ENCODE measurements at regions not wholly inside any gene's neighbourhood (a gene's known extent, or its start where the extent isn't known, plus 50 kb on each side); places are given as distances from the start of the nearest gene placed in this dataset.

GRCh38 chr7:47710201-47710935 lies 128.5 kb upstream of the TNS3 start:
- Histone ChIP-seq H3K36me3 (ENCODE audit: control insufficient read depth, insufficient read depth, low read length) (no peaks in the 10 kb centered on the region), H3K9me3 (ENCODE audit: control insufficient read depth, insufficient read depth, low read depth, low read length) (no peaks in the 10 kb centered on the region), H3K27ac (ENCODE audit: low read depth, low read length) (no peak overlapping the region), H3K4me1 (ENCODE audit: control insufficient read depth, insufficient read depth, low read length) (no peaks in the 10 kb centered on the region; the same call in 1 of the 2 replicates), H3K27me3 (ENCODE audit: control insufficient read depth, insufficient read depth, low read length) (no peaks in the 10 kb centered on the region), H3K9ac (ENCODE audit: low read length) (no peak overlapping the region), H3K4me3 (ENCODE audit: low read depth, low read length) (no peak overlapping the region)

- Histone ChIP-seq H3K9me3 (ENCODE audit: control insufficient read depth, insufficient read depth, low read depth, low read length) (no peaks in the 10 kb centered on the region), H3K27me3 (ENCODE audit: control insufficient read depth, insufficient read depth, low read length) (no peaks in the 10 kb centered on the region), H3K9ac (ENCODE audit: low read length) (no peak overlapping the region), H3K27ac (ENCODE audit: low read depth, low read length) (no peak overlapping the region), H3K4me1 (ENCODE audit: control insufficient read depth, insufficient read depth, low read length) (no peaks in the 10 kb centered on the region; the same call in 1 of the 2 replicates), H3K36me3 (ENCODE audit: control insufficient read depth, insufficient read depth, low read length) (no peaks in the 10 kb centered on the region), H3K4me3 (ENCODE audit: low read depth, low read length) (no peak overlapping the region)
These were observed 127.5 kb upstream of the TNS3 start for GRCh38 chr7:47709451-47709850.

DNA sequence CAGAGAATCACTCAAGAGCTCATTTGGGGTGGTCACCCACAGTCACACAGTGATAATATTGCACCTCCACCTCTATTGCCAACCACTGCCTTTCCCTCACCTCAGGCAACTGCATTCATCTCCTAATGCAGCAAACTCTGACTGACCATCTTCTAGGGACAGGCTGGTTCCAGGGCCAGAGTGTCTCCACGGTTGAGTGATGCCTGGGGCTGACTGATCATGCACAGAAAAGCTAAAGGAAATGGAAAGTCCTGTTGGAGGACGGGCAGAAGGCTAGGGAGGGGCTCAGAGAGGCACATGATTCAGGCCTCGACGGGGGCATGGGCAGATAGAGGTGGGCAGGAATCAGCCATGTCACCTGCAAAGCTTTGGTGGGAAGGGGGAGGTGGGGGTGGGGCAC lies 127.1 kb upstream of the TNS3 start:
- no peak overlapping the region for H3K9ac ChIP-seq (ENCODE audit: low read length)
- no peaks in the 10 kb centered on the region; the same call in 1 of the 2 replicates for H3K4me1 ChIP-seq (ENCODE audit: control insufficient read depth, insufficient read depth, low read length)

DNA sequence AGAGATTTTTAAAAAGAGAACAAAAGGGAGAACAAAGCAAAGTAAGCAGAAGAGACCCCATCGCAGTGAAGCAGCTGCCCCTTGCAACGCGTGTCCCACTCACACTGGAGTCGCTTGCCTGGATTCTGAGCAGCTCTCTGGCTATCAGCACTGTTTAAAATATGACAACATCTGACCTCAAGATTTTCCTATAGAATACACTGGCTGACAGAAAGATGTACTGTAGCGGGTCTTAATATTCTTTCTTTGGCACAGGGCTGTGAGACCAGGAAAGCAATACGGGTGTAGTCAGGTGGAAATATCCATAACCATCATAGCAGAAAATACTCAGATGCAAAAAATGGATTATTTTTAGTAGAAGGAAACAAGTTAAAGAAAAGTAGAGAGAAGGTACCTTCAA lies 125.7 kb upstream of the TNS3 start:
- H3K9ac ChIP-seq (ENCODE audit: low read length), result no peak overlapping the region
- no peaks in the 10 kb centered on the region for H3K27me3 ChIP-seq (ENCODE audit: control insufficient read depth, insufficient read depth, low read length)
- H3K4me1 ChIP-seq (ENCODE audit: control insufficient read depth, insufficient read depth, low read length), result no peaks in the 10 kb centered on the region; the same call in 1 of the 2 replicates
- H3K27ac ChIP-seq (ENCODE audit: low read depth, low read length), result no peak overlapping the region
- no peaks in the 10 kb centered on the region for H3K36me3 ChIP-seq (ENCODE audit: control insufficient read depth, insufficient read depth, low read length)
- H3K4me3 ChIP-seq (ENCODE audit: low read depth, low read length), result no peak overlapping the region
- no peaks in the 10 kb centered on the region for H3K9me3 ChIP-seq (ENCODE audit: control insufficient read depth, insufficient read depth, low read depth, low read length)

More for the DNA sequence above, 127.1 kb upstream of the TNS3 start:
- H3K9me3 ChIP-seq (ENCODE audit: control insufficient read depth, insufficient read depth, low read depth, low read length), result no peaks in the 10 kb centered on the region
- no peak overlapping the region for H3K4me3 ChIP-seq (ENCODE audit: low read depth, low read length)
- no peak overlapping the region for H3K27ac ChIP-seq (ENCODE audit: low read depth, low read length)
- H3K36me3 ChIP-seq (ENCODE audit: control insufficient read depth, insufficient read depth, low read length), result no peaks in the 10 kb centered on the region
- no peaks in the 10 kb centered on the region for H3K27me3 ChIP-seq (ENCODE audit: control insufficient read depth, insufficient read depth, low read length)

- Histone ChIP-seq H3K27ac (ENCODE audit: low read depth, low read length) (no peak overlapping the region), H3K9ac (ENCODE audit: low read length) (no peak overlapping the region), H3K4me1 (ENCODE audit: control insufficient read depth, insufficient read depth, low read length) (no peaks in the 10 kb centered on the region; the same call in 1 of the 2 replicates), H3K9me3 (ENCODE audit: control insufficient read depth, insufficient read depth, low read depth, low read length) (no peaks in the 10 kb centered on the region), H3K36me3 (ENCODE audit: control insufficient read depth, insufficient read depth, low read length) (no peaks in the 10 kb centered on the region), H3K27me3 (ENCODE audit: control insufficient read depth, insufficient read depth, low read length) (no peaks in the 10 kb centered on the region), H3K4me3 (ENCODE audit: low read depth, low read length) (no peak overlapping the region)
These were observed 123.0 kb upstream of the TNS3 start for GRCh38 chr7:47704936-47705335.

DNA sequence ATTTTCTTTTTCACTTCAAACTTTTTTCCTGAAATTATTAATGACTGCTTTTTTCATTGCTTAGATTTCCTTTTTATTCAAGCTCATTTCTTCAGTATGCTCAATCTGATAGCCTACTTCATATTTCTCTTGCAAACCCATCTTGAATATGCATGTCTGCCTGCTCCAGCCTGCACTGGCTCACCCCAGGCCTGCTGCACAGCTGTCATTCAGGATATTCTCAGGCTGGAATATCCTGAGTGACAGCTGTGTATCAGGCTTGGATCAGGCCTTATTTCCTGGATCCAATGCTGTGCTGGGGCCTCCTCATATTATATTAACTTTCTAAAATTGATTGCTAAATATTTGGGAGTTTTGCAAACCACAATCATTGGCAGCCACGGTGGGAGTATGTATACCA lies 120.2 kb upstream of the TNS3 start:
- no peaks in the 10 kb centered on the region for H3K9me3 ChIP-seq (ENCODE audit: control insufficient read depth, insufficient read depth, low read depth, low read length)
- no peaks in the 10 kb centered on the region for H3K4me1 ChIP-seq (ENCODE audit: control insufficient read depth, insufficient read depth, low read length)
- no peak overlapping the region for H3K27ac ChIP-seq (ENCODE audit: low read depth, low read length)
- H3K9ac ChIP-seq (ENCODE audit: low read length), result no peak overlapping the region
- H3K27me3 ChIP-seq (ENCODE audit: control insufficient read depth, insufficient read depth, low read length), result no peaks in the 10 kb centered on the region
- no peaks in the 10 kb centered on the region for H3K36me3 ChIP-seq (ENCODE audit: control insufficient read depth, insufficient read depth, low read length)
- no peak overlapping the region for H3K4me3 ChIP-seq (ENCODE audit: low read depth, low read length)

GRCh38 chr7:47698386-47698785 lies 116.5 kb upstream of the TNS3 start:
- no peak overlapping the region for H3K4me3 ChIP-seq (ENCODE audit: low read depth, low read length)
- no peak overlapping the region for H3K27ac ChIP-seq (ENCODE audit: low read depth, low read length)
- H3K9me3 ChIP-seq (ENCODE audit: control insufficient read depth, insufficient read depth, low read depth, low read length), result no peaks in the 10 kb centered on the region
- no peaks in the 10 kb centered on the region for H3K4me1 ChIP-seq (ENCODE audit: control insufficient read depth, insufficient read depth, low read length)
- H3K9ac ChIP-seq (ENCODE audit: low read length), result no peak overlapping the region
- no peaks in the 10 kb centered on the region for H3K27me3 ChIP-seq (ENCODE audit: control insufficient read depth, insufficient read depth, low read length)
- H3K36me3 ChIP-seq (ENCODE audit: control insufficient read depth, insufficient read depth, low read length), result no peaks in the 10 kb centered on the region

- no peaks in the 10 kb centered on the region for H3K4me1 ChIP-seq (ENCODE audit: control insufficient read depth, insufficient read depth, low read length)
- no peak overlapping the region for H3K4me3 ChIP-seq (ENCODE audit: low read depth, low read length)
- H3K27ac ChIP-seq (ENCODE audit: low read depth, low read length), result no peak overlapping the region
- H3K9ac ChIP-seq (ENCODE audit: low read length), result no peak overlapping the region
- no peaks in the 10 kb centered on the region for H3K9me3 ChIP-seq (ENCODE audit: control insufficient read depth, insufficient read depth, low read depth, low read length)
- no peaks in the 10 kb centered on the region for H3K36me3 ChIP-seq (ENCODE audit: control insufficient read depth, insufficient read depth, low read length)
- no peaks in the 10 kb centered on the region for H3K27me3 ChIP-seq (ENCODE audit: control insufficient read depth, insufficient read depth, low read length)
These were observed 115.6 kb upstream of the TNS3 start for GRCh38 chr7:47697543-47697942.

DNA sequence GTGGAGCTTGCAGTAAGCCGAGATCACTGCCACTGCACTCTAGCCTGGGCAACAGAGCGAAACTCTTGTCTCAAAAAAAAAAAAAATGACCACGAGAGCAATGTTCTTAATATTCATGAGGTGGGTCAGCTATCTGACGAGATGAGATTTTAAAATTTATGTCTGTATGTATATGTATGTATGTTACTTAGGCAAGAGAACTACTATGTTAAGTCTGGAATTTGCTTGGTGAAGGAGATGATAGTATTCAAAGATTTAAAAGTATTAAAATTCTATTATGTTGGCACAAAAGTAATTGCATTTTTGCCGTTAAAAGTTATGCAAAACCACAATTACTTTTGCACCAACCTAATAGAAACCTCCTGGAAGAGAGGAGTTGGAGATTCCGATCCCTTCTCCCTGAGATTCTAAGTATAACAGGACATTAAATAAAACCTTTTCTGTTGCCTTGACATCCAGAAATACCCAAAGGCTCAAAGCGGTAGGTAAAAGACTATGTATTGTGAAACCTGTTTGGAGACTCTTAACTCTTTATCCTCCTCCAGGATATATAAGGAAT lies 114.3 kb upstream of the TNS3 start:
- Histone ChIP-seq H3K9me3 (ENCODE audit: control insufficient read depth, insufficient read depth, low read depth, low read length) (no peaks in the 10 kb centered on the region), H3K27ac (ENCODE audit: low read depth, low read length) (no peak overlapping the region), H3K4me1 (ENCODE audit: control insufficient read depth, insufficient read depth, low read length) (peaks cover 1% of the 10 kb centered on the region; the same call in 1 of the 2 replicates), H3K27me3 (ENCODE audit: control insufficient read depth, insufficient read depth, low read length) (no peaks in the 10 kb centered on the region), H3K36me3 (ENCODE audit: control insufficient read depth, insufficient read depth, low read length) (no peaks in the 10 kb centered on the region), H3K9ac (ENCODE audit: low read length) (no peak overlapping the region), H3K4me3 (ENCODE audit: low read depth, low read length) (no peak overlapping the region)

DNA sequence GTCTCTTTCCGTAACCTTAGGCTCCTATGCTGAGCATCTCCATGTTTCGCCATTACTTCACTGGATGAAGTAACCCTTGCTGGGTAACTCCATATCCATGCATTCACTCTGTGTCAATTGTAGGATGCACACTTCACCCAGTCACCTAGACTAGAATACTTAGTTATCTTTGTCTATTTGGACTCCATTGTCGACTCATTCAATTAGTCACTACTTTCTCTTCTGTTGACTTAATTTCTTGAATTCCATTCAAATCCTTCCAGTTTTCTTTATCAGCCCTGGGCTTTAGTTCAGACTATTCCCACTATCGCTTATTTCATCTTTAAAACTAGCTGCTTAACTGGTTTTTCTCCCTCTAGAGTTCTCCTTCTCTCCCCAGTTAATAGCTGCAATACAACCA lies 111.3 kb upstream of the TNS3 start:
- H3K9me3 ChIP-seq (ENCODE audit: control insufficient read depth, insufficient read depth, low read depth, low read length), result no peaks in the 10 kb centered on the region
- H3K36me3 ChIP-seq (ENCODE audit: control insufficient read depth, insufficient read depth, low read length), result no peaks in the 10 kb centered on the region
- no peak overlapping the region for H3K4me3 ChIP-seq (ENCODE audit: low read depth, low read length)
- H3K27me3 ChIP-seq (ENCODE audit: control insufficient read depth, insufficient read depth, low read length), result no peaks in the 10 kb centered on the region
- H3K27ac ChIP-seq (ENCODE audit: low read depth, low read length), result no peak overlapping the region
- peaks cover 7% of the 10 kb centered on the region; the same call in 1 of the 2 replicates for H3K4me1 ChIP-seq (ENCODE audit: control insufficient read depth, insufficient read depth, low read length)
- H3K9ac ChIP-seq (ENCODE audit: low read length), result no peak overlapping the region

DNA sequence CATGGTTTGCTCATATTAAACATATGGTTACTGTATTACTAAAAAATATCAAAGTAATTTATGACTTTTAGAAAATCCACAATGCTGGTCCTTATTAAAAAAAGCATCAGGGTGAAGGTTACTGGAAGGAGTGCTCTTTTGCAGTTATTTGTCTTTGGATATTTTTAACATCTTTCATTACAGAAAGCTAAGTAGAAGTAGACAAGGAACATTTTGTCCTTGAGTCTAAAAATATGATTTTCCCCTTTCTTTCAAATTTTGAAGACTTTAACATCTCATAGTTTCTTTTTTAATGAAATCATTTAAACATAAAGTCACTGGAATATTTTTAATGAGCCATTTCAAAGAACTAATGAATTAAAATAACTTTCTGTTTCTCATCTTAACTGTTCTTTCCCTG lies 110.1 kb upstream of the TNS3 start:
- Histone ChIP-seq H3K4me3 (ENCODE audit: low read depth, low read length) (no peak overlapping the region), H3K9me3 (ENCODE audit: control insufficient read depth, insufficient read depth, low read depth, low read length) (no peaks in the 10 kb centered on the region), H3K9ac (ENCODE audit: low read length) (no peak overlapping the region), H3K36me3 (ENCODE audit: control insufficient read depth, insufficient read depth, low read length) (no peaks in the 10 kb centered on the region), H3K27ac (ENCODE audit: low read depth, low read length) (no peak overlapping the region), H3K4me1 (ENCODE audit: control insufficient read depth, insufficient read depth, low read length) (peaks cover 7% of the 10 kb centered on the region; the same call in 1 of the 2 replicates), H3K27me3 (ENCODE audit: control insufficient read depth, insufficient read depth, low read length) (no peaks in the 10 kb centered on the region)

Measured in HUES6 (cell line).